OCI-LY7 (cell line): ENCODE measurements at regions not wholly inside any gene's neighbourhood (a gene's known extent, or its start where the extent isn't known, plus 50 kb on each side); places are given as distances from the start of the nearest gene placed in this dataset.

ENCODE experiments used
- BruUV-seq: library from RNA; stranded (reverse); fragments of 400-500 nt; replicated peaks from 2 replicates; lab custom pipeline; 2021; lab: Mats Ljungman, UMichigan
- CTCF ChIA-PET: fragments of 300-600 bp; sonication (Branson Sonifier 250); formaldehyde crosslinking; loops from one replicate; lab custom pipeline; 2022; ENCODE audit warnings: antibody characterized with exemption; ENCODE audit not compliant: unreplicated experiment; lab: Charles Lee
- POLR2A ChIA-PET: fragments of 300-600 bp; sonication (Branson Sonifier 250); formaldehyde crosslinking; loops from one replicate; lab custom pipeline; 2022; ENCODE audit warnings: antibody characterized with exemption; lab: Charles Lee
- DNase-seq: peaks from one replicate; pipeline ENCODE4 v3.0.0-alpha.2; 2015; ENCODE audit warnings: low spot score
- H2AFZ ChIP-seq: fragments of 200-600 bp; sonication (generic), shearing (Covaris generic); 2 replicates; pipeline ENCODE4 v1.6.1; 2014; ENCODE audit warnings: mild to moderate bottlenecking, antibody characterized with exemption, low read length, moderate library complexity
- H3K27ac ChIP-seq: fragments of 200-600 bp; sonication (generic); 2 replicates; pipeline ENCODE4 v1.5.1; 2014; ENCODE audit warnings: mixed run types, low read depth, mild to moderate bottlenecking, moderate library complexity, low read length, inconsistent platforms; ENCODE audit not compliant: poor library complexity, severe bottlenecking
- H3K36me3 ChIP-seq: fragments of 200-600 bp; sonication (generic); 2 replicates; pipeline ENCODE4 v1.6.1; 2014; ENCODE audit warnings: mild to moderate bottlenecking, antibody characterized with exemption, low read length, moderate library complexity, mixed read lengths; ENCODE audit not compliant: insufficient read depth
- H3K4me1 ChIP-seq: fragments of 200-600 bp; sonication (generic); 2 replicates; pipeline ENCODE4 v1.5.1; 2014; ENCODE audit warnings: mild to moderate bottlenecking, low read length; ENCODE audit not compliant: insufficient read depth, poor library complexity, severe bottlenecking
- H3K4me2 ChIP-seq: fragments of 200-600 bp; sonication (generic); 2 replicates; pipeline ENCODE4 v1.6.1; 2014; ENCODE audit warnings: mild to moderate bottlenecking, low read length
- H3K4me3 ChIP-seq: fragments of 200-600 bp; sonication (generic); 2 replicates; pipeline ENCODE4 v1.5.1; 2014; ENCODE audit warnings: mild to moderate bottlenecking, low read depth, low read length; ENCODE audit not compliant: poor library complexity, severe bottlenecking
- H3K79me2 ChIP-seq: fragments of 200-600 bp; sonication (generic); 2 replicates; pipeline ENCODE4 v1.6.1; 2016; ENCODE audit warnings: low read depth, mild to moderate bottlenecking, low read length, moderate library complexity, mixed read lengths; ENCODE audit not compliant: insufficient read depth
- H3K9me2 ChIP-seq: fragments of 200-600 bp; sonication (generic); 2 replicates; pipeline ENCODE4 v1.6.1; 2016; ENCODE audit warnings: mild to moderate bottlenecking, low read length, mixed read lengths; ENCODE audit not compliant: insufficient read depth
- H3K9me3 ChIP-seq: fragments of 200-600 bp; sonication (generic); 2 replicates; pipeline ENCODE4 v1.6.1; 2014; ENCODE audit warnings: mild to moderate bottlenecking, mixed run types, low read length, mixed read lengths
- H4K20me1 ChIP-seq: fragments of 200-600 bp; sonication (generic); 2 replicates; pipeline ENCODE4 v1.6.1; 2014; ENCODE audit warnings: mild to moderate bottlenecking, antibody characterized with exemption, low read length, moderate library complexity, mixed read lengths; ENCODE audit not compliant: insufficient read depth
- CTCF ChIP-seq: fragments of 200-600 bp; sonication (generic); conservative IDR thresholded peaks from 2 replicates; pipeline ENCODE4 v1.5.1; 2014; ENCODE audit warnings: mild to moderate bottlenecking, antibody characterized with exemption, low read length, moderate library complexity, mixed read lengths
- EZH2phosphoT487 ChIP-seq: fragments of 200-600 bp; sonication (generic); IDR thresholded peaks from 2 replicates; pipeline ENCODE4 v1.6.1; 2018; ENCODE audit warnings: low read depth, borderline replicate concordance, mild to moderate bottlenecking, mixed run types, antibody characterized with exemption, low read length, moderate library complexity, mixed read lengths
- intact Hi-C: fragments of 100-400 bp; cut with micrococcal nuclease; formaldehyde crosslinking; loops from one replicate; pipeline ENCODE4 v1.10.0; 2022; ENCODE audit not compliant: unreplicated experiment

GRCh38 chr13:87827479-87827878 lies 156.3 kb downstream of the SLITRK5 start:
- intact Hi-C loops: no loop called here
- ChIA-PET POLR2A (no interaction called here), CTCF (no interaction called here)
- Histone ChIP-seq H3K4me3 (no peak overlapping the region), H3K4me2 (no peak overlapping the region), H2AFZ (no peak overlapping the region), H4K20me1 (no peaks in the 10 kb centered on the region), H3K36me3 (no peaks in the 10 kb centered on the region), H3K27ac (no peak overlapping the region), H3K9me3 (no peaks in the 10 kb centered on the region), H3K4me1 (no peaks in the 10 kb centered on the region), H3K79me2 (no peaks in the 10 kb centered on the region), H3K9me2 (no peaks in the 10 kb centered on the region)
- DNase-seq: no peak
- no TSS peak for BruUV-seq
- TF ChIP-seq CTCF: no peak
- TF ChIP-seq EZH2phosphoT487: no peak

GRCh38 chr13:87837522-87837921 lies 166.4 kb downstream of the SLITRK5 start:
- H3K9me3 ChIP-seq: no peaks in the 10 kb centered on the region
- no peak overlapping the region for H3K4me3 ChIP-seq
- H2AFZ ChIP-seq: no peak overlapping the region
- intact Hi-C loops: no loop called here
- H3K79me2 ChIP-seq: no peaks in the 10 kb centered on the region
- no TSS peak for BruUV-seq
- no peaks in the 10 kb centered on the region for H3K36me3 ChIP-seq
- H3K9me2 ChIP-seq: no peaks in the 10 kb centered on the region
- no peak for DNase-seq
- no peak overlapping the region for H3K4me2 ChIP-seq
- TF ChIP-seq CTCF: no peak
- POLR2A ChIA-PET: interaction anchor here (0.7 kb wide), 1 partner anchor 14 kb away, joined by 3 read pairs; no protein-coding TSS in a partner anchor
- H3K4me1 ChIP-seq: no peaks in the 10 kb centered on the region
- no peaks in the 10 kb centered on the region for H4K20me1 ChIP-seq
- no peak overlapping the region for H3K27ac ChIP-seq
- CTCF ChIA-PET: no interaction called here

GRCh38 chr13:87837946-87838345 lies 166.8 kb downstream of the SLITRK5 start:
- TF ChIP-seq EZH2phosphoT487: no peak
- no peak for TF ChIP-seq CTCF
- H4K20me1 ChIP-seq: no peaks in the 10 kb centered on the region
- no peaks in the 10 kb centered on the region for H3K9me2 ChIP-seq
- H3K4me1 ChIP-seq: no peaks in the 10 kb centered on the region
- ChIA-PET POLR2A (no interaction called here), CTCF (no interaction called here)
- BruUV-seq: no TSS peak
- H2AFZ ChIP-seq: no peak overlapping the region
- no peaks in the 10 kb centered on the region for H3K36me3 ChIP-seq
- intact Hi-C loops: no loop called here
- H3K4me2 ChIP-seq: no peak overlapping the region
- H3K4me3 ChIP-seq: no peak overlapping the region
- no peak for DNase-seq
- H3K79me2 ChIP-seq: no peaks in the 10 kb centered on the region
- H3K9me3 ChIP-seq: no peaks in the 10 kb centered on the region
- H3K27ac ChIP-seq: no peak overlapping the region
